Activated gamma-delta T cell treated with anti-CD3 and anti-CD28 coated beads, Interleukin-2, amount 50 U/mL, for 16 hours (primary cell): ENCODE measurements at regions not wholly inside any gene's neighbourhood (a gene's known extent, or its start where the extent isn't known, plus 50 kb on each side); places are given as distances from the start of the nearest gene placed in this dataset.
"Not testable (repeated sequence)": the region's sequence is repeated elsewhere in the genome, so short reads cannot be mapped to it uniquely, and the experiment has no call there.

Experiments used
- DNase-seq: peaks from one replicate; pipeline ENCODE4 v3.0.0-alpha.2; 2020; ENCODE audit warnings: low read depth

DNA sequence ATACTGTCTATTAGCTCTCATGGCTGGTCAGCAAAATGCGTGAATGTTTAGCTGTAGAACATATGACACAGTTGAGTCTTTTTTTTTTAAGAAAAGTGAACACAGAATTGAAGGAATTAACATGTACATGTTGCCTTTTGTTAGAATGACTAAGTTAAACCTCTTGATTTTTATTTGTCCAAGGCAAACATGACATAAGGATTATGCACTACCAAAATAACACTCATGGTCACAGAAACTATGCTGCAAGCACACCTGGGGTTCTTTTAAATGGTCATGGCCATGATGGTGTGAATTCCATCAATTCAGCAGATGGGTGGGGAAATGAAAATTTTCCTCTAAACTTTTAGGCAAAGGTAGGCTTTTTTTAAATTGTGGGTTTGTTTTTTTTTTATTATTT lies 80.1 kb upstream of the CXCL13 start:
- no peak for DNase-seq

DNA sequence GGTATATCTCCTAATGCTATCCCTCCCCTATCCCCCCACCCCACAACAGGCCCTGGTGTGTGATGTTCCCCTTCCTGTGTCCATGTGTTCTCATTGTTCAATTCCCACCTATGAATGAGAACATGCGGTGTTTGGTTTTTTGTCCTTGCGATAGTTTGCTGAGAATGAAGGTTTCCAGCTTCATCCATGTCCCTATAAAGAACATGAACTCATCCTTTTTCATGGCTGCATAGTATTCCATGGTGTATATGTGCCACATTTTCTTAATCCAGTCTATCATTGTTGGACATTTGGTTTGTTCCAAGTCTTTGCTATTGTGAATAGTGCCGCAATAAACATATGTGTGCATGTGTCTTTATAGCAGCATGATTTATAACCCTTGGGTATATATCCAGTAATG lies 77.7 kb upstream of the CXCL13 start:
- not testable (repeated sequence) for DNase-seq

DNA sequence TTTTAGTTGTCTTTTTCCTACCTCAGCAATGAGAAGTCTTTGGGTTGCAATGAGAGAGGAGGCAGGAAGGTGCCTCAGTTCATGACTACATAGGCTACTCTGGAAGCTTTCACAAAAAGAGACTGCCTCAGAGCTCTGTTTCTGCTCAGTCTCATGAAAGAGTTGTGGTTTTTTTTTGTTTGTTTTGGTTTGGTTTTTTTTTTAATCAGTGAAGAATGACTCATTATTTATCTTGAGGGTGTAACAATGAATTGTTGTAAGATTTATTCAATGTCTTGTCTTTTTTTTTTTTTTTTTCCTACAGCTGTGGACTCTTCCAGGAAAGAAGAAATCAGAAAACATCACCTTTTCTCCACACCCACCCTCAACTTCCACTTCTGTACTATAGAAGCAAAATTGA lies 67.5 kb upstream of the CXCL13 start:
- no peak for DNase-seq

DNA sequence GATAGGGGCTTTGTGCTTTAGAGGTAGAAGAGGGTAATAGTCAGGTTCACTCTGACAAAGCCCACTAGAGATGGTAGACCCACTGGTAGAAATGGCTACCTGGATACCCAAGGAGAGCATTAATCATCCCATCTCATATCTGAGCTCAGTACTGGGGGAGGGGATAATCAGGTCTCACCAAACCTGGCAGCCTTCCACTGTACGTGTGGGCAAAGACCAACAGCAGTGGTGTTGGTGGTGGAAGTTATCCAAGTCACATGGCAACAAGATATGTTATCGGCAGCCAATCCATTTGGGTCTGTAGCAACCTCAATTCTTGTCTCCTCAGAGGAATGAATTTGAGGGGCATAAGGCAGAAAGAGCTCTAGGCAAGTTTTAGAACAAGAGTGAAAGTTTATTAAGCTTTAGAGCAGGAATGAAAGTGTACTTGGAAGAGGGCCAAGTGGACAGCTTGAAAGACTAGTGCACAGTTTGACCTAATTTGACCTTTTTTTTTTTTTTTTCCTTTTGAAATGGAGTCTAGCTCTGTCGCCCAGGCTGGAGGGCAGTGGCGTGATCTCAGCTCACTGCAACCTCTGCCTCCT lies 67.0 kb upstream of the CXCL13 start:
- DNase-seq: no peak
